ENCODE measurements at regions not wholly inside any gene's neighbourhood (a gene's known extent, or its start where the extent isn't known, plus 50 kb on each side); places are given as distances from the start of the nearest gene placed in this dataset.

DNA sequence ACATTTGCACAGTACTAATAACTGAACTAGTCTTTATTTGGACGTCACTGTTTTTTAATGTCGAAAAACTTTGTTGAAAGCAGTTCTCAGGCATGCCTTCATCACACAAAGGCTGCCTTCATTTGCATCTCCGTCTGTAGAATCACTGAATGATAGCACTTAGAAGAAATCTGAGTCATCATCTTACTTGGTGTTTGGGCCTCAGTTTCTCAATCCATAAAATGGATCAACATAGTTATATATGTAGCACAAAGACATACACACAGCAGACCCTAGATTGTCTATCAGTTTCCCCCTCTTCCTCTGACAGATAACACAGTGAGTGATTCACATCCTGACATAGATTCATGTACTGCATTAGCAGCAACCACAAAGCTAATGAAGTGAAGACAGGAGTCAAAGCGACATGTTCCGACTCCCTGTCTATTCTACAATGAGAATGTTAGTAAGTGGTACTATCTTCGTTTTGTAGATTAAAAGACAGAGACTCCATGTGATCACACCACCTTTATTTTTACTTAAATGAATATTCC, 80.4 kb upstream of the PDE10A start:
- no peak for TF ChIP-seq POLR2A (IDR thresholded peaks at IDR 0.05)
- TF ChIP-seq, protein P1, sequence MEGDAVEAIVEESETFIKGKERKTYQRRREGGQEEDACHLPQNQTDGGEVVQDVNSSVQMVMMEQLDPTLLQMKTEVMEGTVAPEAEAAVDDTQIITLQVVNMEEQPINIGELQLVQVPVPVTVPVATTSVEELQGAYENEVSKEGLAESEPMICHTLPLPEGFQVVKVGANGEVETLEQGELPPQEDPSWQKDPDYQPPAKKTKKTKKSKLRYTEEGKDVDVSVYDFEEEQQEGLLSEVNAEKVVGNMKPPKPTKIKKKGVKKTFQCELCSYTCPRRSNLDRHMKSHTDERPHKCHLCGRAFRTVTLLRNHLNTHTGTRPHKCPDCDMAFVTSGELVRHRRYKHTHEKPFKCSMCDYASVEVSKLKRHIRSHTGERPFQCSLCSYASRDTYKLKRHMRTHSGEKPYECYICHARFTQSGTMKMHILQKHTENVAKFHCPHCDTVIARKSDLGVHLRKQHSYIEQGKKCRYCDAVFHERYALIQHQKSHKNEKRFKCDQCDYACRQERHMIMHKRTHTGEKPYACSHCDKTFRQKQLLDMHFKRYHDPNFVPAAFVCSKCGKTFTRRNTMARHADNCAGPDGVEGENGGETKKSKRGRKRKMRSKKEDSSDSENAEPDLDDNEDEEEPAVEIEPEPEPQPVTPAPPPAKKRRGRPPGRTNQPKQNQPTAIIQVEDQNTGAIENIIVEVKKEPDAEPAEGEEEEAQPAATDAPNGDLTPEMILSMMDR (IDR thresholded peaks at IDR 0.05): no peak
- no peak for TF ChIP-seq POLR2AphosphoS5 (IDR thresholded peaks at IDR 0.05)
- no peak for TF ChIP-seq EP300 (IDR thresholded peaks at IDR 0.05)
